H9 (cell line): ENCODE measurements at regions not wholly inside any gene's neighbourhood (a gene's known extent, or its start where the extent isn't known, plus 50 kb on each side); places are given as distances from the start of the nearest gene placed in this dataset.

Experiments used
- DNase-seq: peaks from one replicate; pipeline ENCODE4 v3.0.0-alpha.2; 2017
- H2AFZ ChIP-seq: one replicate; pipeline ENCODE4 v1.6.1; 2013; ENCODE audit warnings: mild to moderate bottlenecking, low read length, control low read depth, moderate library complexity
- H2AK5ac ChIP-seq: 2 replicates; pipeline ENCODE4 v1.6.1; 2013; ENCODE audit warnings: low read length, control low read depth, mixed read lengths; ENCODE audit not compliant: insufficient read length
- H2BK120ac ChIP-seq: one replicate; pipeline ENCODE4 v1.6.1; 2013; ENCODE audit warnings: low read depth, mild to moderate bottlenecking, low read length, control low read depth, inconsistent platforms; ENCODE audit not compliant: poor library complexity, severe bottlenecking
- H2BK12ac ChIP-seq: 2 replicates; pipeline ENCODE4 v1.6.1; 2013; ENCODE audit warnings: low read length, control low read depth, mixed read lengths, low read depth; ENCODE audit not compliant: insufficient read length
- H2BK15ac ChIP-seq: 2 replicates; pipeline ENCODE4 v1.6.1; 2013; ENCODE audit warnings: low read depth, low read length, control low read depth
- H2BK20ac ChIP-seq: one replicate; pipeline ENCODE4 v1.6.1; 2013; ENCODE audit warnings: low read depth, mild to moderate bottlenecking, low read length, control low read depth, inconsistent platforms; ENCODE audit not compliant: poor library complexity, severe bottlenecking
- H2BK5ac ChIP-seq: 2 replicates; pipeline ENCODE4 v1.6.1; 2013; ENCODE audit warnings: low read length, control low read depth, mixed read lengths; ENCODE audit not compliant: insufficient read length
- H3K14ac ChIP-seq: 2 replicates; pipeline ENCODE4 v1.6.1; 2013; ENCODE audit warnings: low read length, control low read depth; ENCODE audit not compliant: insufficient read depth
- H3K18ac ChIP-seq: 2 replicates; pipeline ENCODE4 v1.6.1; 2013; ENCODE audit warnings: low read depth, mild to moderate bottlenecking, mixed read lengths, low read length, control low read depth; ENCODE audit not compliant: insufficient read length
- H3K23ac ChIP-seq: 2 replicates; pipeline ENCODE4 v1.6.1; 2013; ENCODE audit warnings: low read length, control low read depth, mixed read lengths, low read depth; ENCODE audit not compliant: insufficient read length
- H3K23me2 ChIP-seq: 2 replicates; pipeline ENCODE4 v1.6.1; 2013; ENCODE audit warnings: low read depth, mild to moderate bottlenecking, mixed read lengths, low read length, control low read depth; ENCODE audit not compliant: insufficient read length, poor library complexity, severe bottlenecking
- H3K27ac ChIP-seq: 2 replicates; pipeline ENCODE4 v1.5.1; 2013; ENCODE audit warnings: low read length, control low read depth, mixed read lengths, low read depth; ENCODE audit not compliant: insufficient read length
- H3K27me3 ChIP-seq: 2 replicates; pipeline ENCODE4 v1.6.1; 2013; ENCODE audit warnings: low read length, control low read depth, inconsistent platforms; ENCODE audit not compliant: insufficient read depth
- H3K4ac ChIP-seq: 2 replicates; pipeline ENCODE4 v1.6.1; 2013; ENCODE audit warnings: low read depth, mild to moderate bottlenecking, control low read depth, inconsistent platforms, low read length, moderate library complexity
- H3K4me1 ChIP-seq: 2 replicates; pipeline ENCODE4 v1.6.1; 2013; ENCODE audit warnings: low read length, control low read depth, inconsistent platforms; ENCODE audit not compliant: insufficient read depth
- H3K4me2 ChIP-seq: 2 replicates; pipeline ENCODE4 v1.6.1; 2013; ENCODE audit warnings: low read length, control low read depth, mixed read lengths; ENCODE audit not compliant: insufficient read length, insufficient read depth
- H3K56ac ChIP-seq: 2 replicates; pipeline ENCODE4 v1.6.1; 2013; ENCODE audit warnings: low read depth, mild to moderate bottlenecking, mixed read lengths, low read length, control low read depth; ENCODE audit not compliant: insufficient read length
- H3K79me1 ChIP-seq: 2 replicates; pipeline ENCODE4 v1.6.1; 2013; ENCODE audit warnings: low read depth, mild to moderate bottlenecking, moderate library complexity, low read length, control low read depth, inconsistent platforms; ENCODE audit not compliant: insufficient read depth, poor library complexity, severe bottlenecking
- H3K79me2 ChIP-seq: 2 replicates; pipeline ENCODE4 v1.6.1; 2013; ENCODE audit warnings: low read length, control low read depth, inconsistent platforms; ENCODE audit not compliant: insufficient read depth
- H3K9ac ChIP-seq: 2 replicates; pipeline ENCODE4 v1.6.1; 2013; ENCODE audit warnings: low read length, control low read depth, mixed read lengths; ENCODE audit not compliant: insufficient read length; ENCODE audit errors: extremely low read depth
- H3K9me3 ChIP-seq: one replicate; pipeline ENCODE4 v1.6.1; 2013; ENCODE audit warnings: low read depth, low read length, inconsistent platforms; ENCODE audit not compliant: control insufficient read depth
- H3T11ph ChIP-seq: one replicate; pipeline ENCODE4 v1.6.1; 2013; ENCODE audit warnings: mild to moderate bottlenecking, low read length, control low read depth, inconsistent platforms
- H4K20me1 ChIP-seq: one replicate; pipeline ENCODE4 v1.6.1; 2013; ENCODE audit not compliant: control insufficient read depth, insufficient read length, insufficient read depth
- H4K5ac ChIP-seq: 2 replicates; pipeline ENCODE4 v1.6.1; 2013; ENCODE audit warnings: low read depth, mild to moderate bottlenecking, mixed read lengths, low read length, control low read depth; ENCODE audit not compliant: insufficient read length
- H4K8ac ChIP-seq: replicated peaks from 2 replicates; pipeline ENCODE4 v1.6.1; 2013; ENCODE audit warnings: low read length, control low read depth, mixed read lengths, low read depth; ENCODE audit not compliant: insufficient read length
- H4K91ac ChIP-seq: 2 replicates; pipeline ENCODE4 v1.6.1; 2013; ENCODE audit warnings: low read depth, mild to moderate bottlenecking, moderate library complexity, mixed read lengths, low read length, control low read depth; ENCODE audit not compliant: insufficient read length
- H3K27ac Mint-ChIP-seq, 3 experiments: 2 replicates in 2 of 3; 3 replicates in 1 of 3; pipeline ENCODE4 v1.8.0; 2020 to 2021; ENCODE audit warnings: mixed read lengths in 3 of 3, mild to moderate bottlenecking in 1 of 3, moderate library complexity in 1 of 3
- H3K27me3 Mint-ChIP-seq: 2 replicates; pipeline ENCODE4 v1.8.0; 2021; ENCODE audit warnings: low read depth, mild to moderate bottlenecking, moderate library complexity, mixed read lengths
- H3K36me3 Mint-ChIP-seq, 3 experiments: 2 replicates in 2 of 3; 3 replicates in 1 of 3; pipeline ENCODE4 v1.8.0; 2020 to 2021; ENCODE audit warnings: low read depth in 3 of 3, mixed read lengths in 3 of 3; ENCODE audit not compliant: insufficient read depth in 1 of 3
- H3K4me1 Mint-ChIP-seq, 2 experiments: 2 replicates each; pipeline ENCODE4 v1.8.0; 2020; ENCODE audit warnings: mixed read lengths in 2 of 2
- H3K4me3 Mint-ChIP-seq, 2 experiments: 2 replicates in 1 of 2; 3 replicates in 1 of 2; pipeline ENCODE4 v1.8.0; 2020 to 2021; ENCODE audit warnings: mild to moderate bottlenecking in 2 of 2, mixed read lengths in 2 of 2, moderate library complexity in 1 of 2
- H3K9me3 Mint-ChIP-seq, 2 experiments: 2 replicates in 1 of 2; 3 replicates in 1 of 2; pipeline ENCODE4 v1.8.0; 2020; ENCODE audit warnings: mild to moderate bottlenecking in 2 of 2, mixed read lengths in 2 of 2, moderate library complexity in 1 of 2
- CTCF ChIP-seq: fragments of 200-600 bp; sonication (generic); conservative IDR thresholded peaks from 3 replicates; pipeline ENCODE4 v1.8.0; 2021; ENCODE audit warnings: antibody characterized with exemption, mild to moderate bottlenecking
- WGBS: extraction: QIAGEN DNeasy Blood & Tissue Kit; methylation state at CpG from one replicate; pipeline ENCODE4 v1.1.7; 2013; ENCODE audit warnings: missing lambda C conversion rate, low lambda C conversion rate, mixed read lengths; ENCODE audit not compliant: insufficient read length; ENCODE audit errors: extremely low coverage; 5-methylcytosine and 5-hydroxymethylcytosine counted together

GRCh38 chr5:8470489-8470888 lies 601.5 kb downstream of the MTRR start:
- Histone ChIP-seq H4K91ac (no peak overlapping the region), H3K23ac (no peak overlapping the region), H3K18ac (no peak overlapping the region), H4K5ac (no peak overlapping the region), H2AK5ac (no peak overlapping the region), H2BK12ac (no peak overlapping the region), H3K4me2 (no peak overlapping the region), H2BK15ac (no peak overlapping the region), H2BK5ac (no peak overlapping the region), H2BK20ac (no peak overlapping the region), H3K4ac (no peak overlapping the region), H3K14ac (no peak overlapping the region), H3K23me2 (no peaks in the 10 kb centered on the region), H3K27ac (no peak overlapping the region), H2AFZ (no peak overlapping the region), H3K9ac (no peak overlapping the region), H3K56ac (no peak overlapping the region), H2BK120ac (no peak overlapping the region), H3K27me3 (no peaks in the 10 kb centered on the region), H3K79me1 (no peaks in the 10 kb centered on the region), H4K20me1 (no peaks in the 10 kb centered on the region), H3T11ph (no peak overlapping the region), H3K9me3 (peaks cover 21% of the 10 kb centered on the region), H4K8ac (no peak overlapping the region), H3K79me2 (no peaks in the 10 kb centered on the region), H3K4me1 (no peaks in the 10 kb centered on the region)
- no peak for DNase-seq
- peaks cover 9 to 13% of the 10 kb centered on the region in 2 experiments for H3K4me1 Mint-ChIP-seq
- WGBS = no CpG with 5 or more reads among the region's 4 CpGs
- no peak overlapping the region; a peak in 1 of 7 replicates for H3K27ac Mint-ChIP-seq
- TF ChIP-seq CTCF = no peak
- peaks cover 17 to 35% (median 19%) of the 10 kb centered on the region in 3 experiments for H3K36me3 Mint-ChIP-seq
- no peaks in the 10 kb centered on the region; the same call in 1 of the 2 replicates for H3K27me3 Mint-ChIP-seq
- H3K9me3 Mint-ChIP-seq = peaks cover 30 to 40% of the 10 kb centered on the region in 2 experiments
- no peak overlapping the region for H3K4me3 Mint-ChIP-seq
